ENCODE measurements at regions not wholly inside any gene's neighbourhood (a gene's known extent, or its start where the extent isn't known, plus 50 kb on each side); places are given as distances from the start of the nearest gene placed in this dataset.

DNA sequence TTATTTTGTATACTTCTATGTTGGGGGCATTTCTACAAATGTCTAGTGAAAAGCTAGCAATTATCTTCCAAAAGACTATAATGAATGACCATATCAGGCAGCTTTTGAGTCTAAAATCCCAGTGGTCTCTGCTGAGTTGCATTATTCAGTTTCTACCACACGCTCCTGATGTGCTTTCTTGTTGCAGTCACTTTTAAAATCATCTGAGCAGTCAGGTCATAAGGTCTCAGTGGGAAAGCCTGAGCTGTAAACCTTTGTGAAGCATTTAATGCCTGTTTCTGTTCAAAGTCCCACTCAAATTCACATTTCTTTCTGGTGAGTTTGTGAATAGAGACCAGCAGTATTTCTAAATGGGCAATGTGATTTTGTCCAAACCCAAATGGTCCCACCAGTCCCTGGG, 1681.5 kb downstream of the HACE1 start:
- Mint-ChIP-seq H3K27ac (no peak overlapping the region), H3K36me3 (no peaks in the 10 kb centered on the region), H3K9me3 (no peaks in the 10 kb centered on the region)

DNA sequence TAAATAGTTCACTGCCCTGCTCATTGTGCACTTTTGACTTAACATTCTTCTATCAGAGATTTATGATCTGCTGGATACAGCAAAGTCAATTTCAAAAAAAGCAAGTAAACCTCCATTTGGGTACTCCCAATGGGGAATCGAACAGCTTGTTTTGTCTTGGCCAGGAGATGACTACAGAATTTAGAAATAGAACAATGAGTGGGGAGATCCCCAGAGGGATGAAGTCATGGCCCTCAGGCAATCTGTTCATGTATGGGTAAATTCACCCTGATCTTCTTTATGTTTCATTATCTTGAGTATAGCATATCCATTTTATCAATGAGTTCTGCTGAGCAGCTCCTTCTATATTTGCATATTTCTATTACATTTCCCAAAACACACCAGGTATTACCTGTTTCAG, 1681.9 kb downstream of the HACE1 start:
- Mint-ChIP-seq H3K36me3 (no peaks in the 10 kb centered on the region), H3K27me3 (no peaks in the 10 kb centered on the region)
- no peak for DNase-seq (ENCODE audit: extremely low spot score, unreplicated experiment)

More for the DNA sequence above, 1681.5 kb downstream of the HACE1 start:
- Mint-ChIP-seq H3K4me3 (no peak overlapping the region), H3K27me3 (no peaks in the 10 kb centered on the region), H3K4me1 (ENCODE audit: unreplicated experiment) (no peaks in the 10 kb centered on the region)
- DNase-seq (ENCODE audit: extremely low spot score, unreplicated experiment), result no peak
- TF ChIP-seq, protein P1, sequence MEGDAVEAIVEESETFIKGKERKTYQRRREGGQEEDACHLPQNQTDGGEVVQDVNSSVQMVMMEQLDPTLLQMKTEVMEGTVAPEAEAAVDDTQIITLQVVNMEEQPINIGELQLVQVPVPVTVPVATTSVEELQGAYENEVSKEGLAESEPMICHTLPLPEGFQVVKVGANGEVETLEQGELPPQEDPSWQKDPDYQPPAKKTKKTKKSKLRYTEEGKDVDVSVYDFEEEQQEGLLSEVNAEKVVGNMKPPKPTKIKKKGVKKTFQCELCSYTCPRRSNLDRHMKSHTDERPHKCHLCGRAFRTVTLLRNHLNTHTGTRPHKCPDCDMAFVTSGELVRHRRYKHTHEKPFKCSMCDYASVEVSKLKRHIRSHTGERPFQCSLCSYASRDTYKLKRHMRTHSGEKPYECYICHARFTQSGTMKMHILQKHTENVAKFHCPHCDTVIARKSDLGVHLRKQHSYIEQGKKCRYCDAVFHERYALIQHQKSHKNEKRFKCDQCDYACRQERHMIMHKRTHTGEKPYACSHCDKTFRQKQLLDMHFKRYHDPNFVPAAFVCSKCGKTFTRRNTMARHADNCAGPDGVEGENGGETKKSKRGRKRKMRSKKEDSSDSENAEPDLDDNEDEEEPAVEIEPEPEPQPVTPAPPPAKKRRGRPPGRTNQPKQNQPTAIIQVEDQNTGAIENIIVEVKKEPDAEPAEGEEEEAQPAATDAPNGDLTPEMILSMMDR (conservative IDR thresholded peaks at IDR 0.05), result no peak

DNA sequence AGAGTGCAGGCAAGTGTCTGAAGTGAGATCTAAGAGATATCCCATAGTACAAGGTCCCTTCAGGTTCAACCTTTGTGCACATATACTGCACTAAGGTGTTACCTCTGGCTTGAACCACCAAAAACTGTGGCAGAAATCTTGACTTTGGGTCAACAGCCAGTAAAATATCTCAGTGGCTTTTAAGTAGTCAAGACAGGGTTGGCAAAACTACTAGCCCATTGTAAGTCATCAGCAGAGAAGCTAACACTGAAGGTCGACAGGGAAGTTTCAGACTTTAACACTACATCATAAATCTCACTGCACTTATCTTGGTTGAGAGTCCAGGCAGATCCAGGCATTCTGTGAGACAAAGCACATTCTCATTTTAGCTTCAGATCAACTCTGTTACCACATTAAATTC, 1684.7 kb downstream of the HACE1 start:
- Mint-ChIP-seq H3K4me3 (no peak overlapping the region), H3K9me3 (no peaks in the 10 kb centered on the region), H3K36me3 (no peaks in the 10 kb centered on the region), H3K27ac (no peak overlapping the region), H3K4me1 (ENCODE audit: unreplicated experiment) (no peaks in the 10 kb centered on the region), H3K27me3 (no peaks in the 10 kb centered on the region)
- no peak for DNase-seq (ENCODE audit: extremely low spot score, unreplicated experiment)
- TF ChIP-seq, protein P1 (conservative IDR thresholded peaks at IDR 0.05), result no peak

More for the DNA sequence above, 1681.9 kb downstream of the HACE1 start:
- no peaks in the 10 kb centered on the region for H3K9me3 Mint-ChIP-seq
- H3K27ac Mint-ChIP-seq, result no peak overlapping the region
- H3K4me1 Mint-ChIP-seq (ENCODE audit: unreplicated experiment), result no peaks in the 10 kb centered on the region
- no peak overlapping the region for H3K4me3 Mint-ChIP-seq
- TF ChIP-seq, protein P1 (conservative IDR thresholded peaks at IDR 0.05), result no peak

DNA sequence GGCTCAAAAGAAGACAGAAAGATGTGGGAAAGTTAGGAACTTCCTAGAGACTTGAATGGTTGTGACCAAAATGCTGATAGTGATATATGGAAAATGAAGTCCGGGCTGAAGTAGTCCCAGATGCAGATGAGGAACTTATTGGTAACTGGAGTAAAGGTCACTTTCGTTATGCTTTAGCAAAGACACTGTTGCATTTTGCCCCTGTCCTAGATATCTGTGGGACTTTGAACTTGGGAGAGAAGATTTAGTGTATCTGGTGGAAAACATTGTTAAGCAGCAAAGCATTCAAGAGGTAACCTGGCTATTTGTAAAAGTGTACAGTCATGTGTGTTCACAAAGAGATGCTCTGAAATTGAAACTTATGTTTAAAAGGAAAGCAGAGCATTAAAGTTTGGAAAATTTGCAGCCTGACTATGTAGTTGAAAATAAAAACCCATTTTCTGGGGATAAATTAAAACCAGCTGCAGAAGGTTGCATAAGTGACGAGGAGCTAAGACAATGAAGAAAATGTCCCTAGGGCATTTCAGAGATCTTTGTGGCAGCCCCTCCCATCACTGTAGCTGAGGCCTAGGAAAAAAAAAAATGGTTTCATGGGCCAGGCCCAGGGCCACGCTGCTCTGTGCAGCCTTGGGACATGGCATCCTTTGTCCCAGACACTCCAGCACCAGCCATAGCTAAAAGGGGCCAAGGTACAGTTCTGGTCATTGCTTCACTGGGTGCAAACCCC, 1692.2 kb downstream of the HACE1 start:
- no peak overlapping the region for H3K27ac Mint-ChIP-seq
- H3K27me3 Mint-ChIP-seq, result no peaks in the 10 kb centered on the region
- TF ChIP-seq, protein P1 (conservative IDR thresholded peaks at IDR 0.05), result no peak
- no peak overlapping the region for H3K4me3 Mint-ChIP-seq
- H3K9me3 Mint-ChIP-seq, result no peaks in the 10 kb centered on the region
- peaks cover 3% of the 10 kb centered on the region for H3K4me1 Mint-ChIP-seq (ENCODE audit: unreplicated experiment)
- DNase-seq (ENCODE audit: extremely low spot score, unreplicated experiment), result no peak
- no peaks in the 10 kb centered on the region for H3K36me3 Mint-ChIP-seq

DNA sequence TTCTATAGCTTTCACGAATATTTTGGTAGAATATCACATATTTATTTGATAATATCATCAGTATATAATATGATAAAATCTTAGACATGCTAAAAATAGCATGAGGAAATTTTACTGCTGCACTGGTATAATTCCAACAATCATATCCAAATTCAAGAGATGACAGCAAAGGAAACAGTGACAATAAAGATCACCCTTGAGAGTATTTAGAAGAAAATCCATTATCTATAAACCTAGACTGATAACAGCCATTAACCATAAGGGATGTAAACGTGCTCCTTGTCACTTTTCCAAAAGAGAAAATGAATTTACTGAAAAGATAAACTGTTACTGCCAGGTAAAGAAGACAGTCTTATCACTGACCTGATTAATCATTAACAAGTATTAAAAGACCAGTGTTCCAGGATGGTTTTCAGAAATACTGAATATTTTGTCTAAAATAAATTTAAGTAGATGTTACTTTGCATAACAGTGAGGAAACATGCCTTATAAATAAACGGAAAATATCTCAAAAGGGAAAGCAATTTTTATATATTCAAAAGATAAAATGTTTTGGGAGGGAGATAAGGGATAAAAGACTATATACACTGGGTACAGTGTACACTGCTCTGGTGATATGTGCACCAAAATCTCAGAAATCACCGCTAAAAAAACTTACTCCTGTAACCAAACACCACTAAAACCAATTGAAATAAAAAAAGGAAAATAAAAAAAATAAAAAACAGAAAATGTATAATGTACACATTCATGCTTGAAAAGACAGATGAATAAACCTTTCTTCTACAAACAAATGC, 1704.7 kb downstream of the HACE1 start:
- no peaks in the 10 kb centered on the region for H3K27me3 Mint-ChIP-seq
- TF ChIP-seq, protein P1 (conservative IDR thresholded peaks at IDR 0.05), result no peak
- H3K4me3 Mint-ChIP-seq, result no peak overlapping the region
- no peak for DNase-seq (ENCODE audit: extremely low spot score, unreplicated experiment)
- no peak overlapping the region for H3K27ac Mint-ChIP-seq
- no peaks in the 10 kb centered on the region for H3K9me3 Mint-ChIP-seq
- H3K36me3 Mint-ChIP-seq, result no peaks in the 10 kb centered on the region
- no peaks in the 10 kb centered on the region for H3K4me1 Mint-ChIP-seq (ENCODE audit: unreplicated experiment)

Data from type B pancreatic cell (in vitro differentiated cells).